ENCODE measurements at regions not wholly inside any gene's neighbourhood (a gene's known extent, or its start where the extent isn't known, plus 50 kb on each side); places are given as distances from the start of the nearest gene placed in this dataset.

DNA sequence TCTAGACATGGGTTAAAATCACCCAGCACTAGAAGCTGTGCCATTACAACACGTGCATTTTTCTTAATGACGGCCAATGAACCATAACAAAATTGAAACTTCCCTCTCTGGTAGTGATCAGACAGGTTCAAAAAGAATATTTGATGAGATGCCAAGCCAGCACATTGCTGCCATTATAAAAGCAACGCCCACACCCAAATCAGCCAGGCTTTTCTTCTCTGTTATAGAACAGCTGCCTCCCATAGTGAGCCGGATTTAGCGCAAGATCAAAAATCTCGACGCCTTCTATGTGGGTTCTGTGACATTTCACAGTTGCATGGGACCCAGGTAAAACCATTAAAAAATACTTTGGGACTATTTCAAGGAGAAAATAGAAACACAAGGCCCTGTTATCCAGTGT lies 1158.0 kb downstream of the EFNB2 start:
- no peak overlapping the region for H3K27ac ChIP-seq (ENCODE audit: low read length)
- no peak overlapping the region for H3K4me3 ChIP-seq (ENCODE audit: low read length)
- H3K36me3 ChIP-seq (ENCODE audit: control insufficient read depth, low read depth, low read length), result no peaks in the 10 kb centered on the region
- no peak overlapping the region for H3K9ac ChIP-seq (ENCODE audit: low read length)
- no peaks in the 10 kb centered on the region for H3K27me3 ChIP-seq (ENCODE audit: control insufficient read depth, insufficient read depth, low read length)
- no peaks in the 10 kb centered on the region for H3K9me3 ChIP-seq (ENCODE audit: control insufficient read depth, low read depth, low read length)
- H3K4me1 ChIP-seq (ENCODE audit: control insufficient read depth, low read depth, low read length), result no peaks in the 10 kb centered on the region

DNA sequence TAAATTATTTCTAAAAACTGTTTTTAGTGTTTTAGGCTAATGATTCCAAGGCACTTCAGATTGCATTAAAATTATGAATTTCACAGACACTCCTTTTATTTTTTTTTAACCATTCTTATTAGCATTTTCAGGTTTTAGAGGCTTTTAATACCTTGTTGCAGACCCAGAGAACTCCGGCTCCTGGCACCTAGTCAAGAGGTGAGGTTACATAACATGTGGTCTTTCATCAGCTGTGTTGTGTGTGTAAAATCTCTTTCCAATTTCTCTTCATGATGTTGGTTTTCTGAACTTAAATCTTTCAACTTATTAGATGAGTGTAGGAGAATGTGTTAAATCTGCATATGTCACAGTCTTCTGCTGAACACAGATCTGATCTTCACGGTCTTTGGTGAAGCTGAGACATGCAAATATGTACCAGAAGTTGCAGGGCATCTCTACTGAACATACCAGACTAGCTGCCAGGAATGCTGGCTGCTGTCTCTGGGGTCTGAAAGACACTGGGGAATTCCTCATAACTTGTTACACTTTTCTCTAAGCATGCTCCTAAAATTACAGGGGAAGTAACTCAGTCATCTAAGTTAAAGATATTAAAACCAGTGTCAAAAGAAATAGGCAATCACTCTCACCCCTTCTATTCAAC lies 1165.3 kb downstream of the EFNB2 start:
- Histone ChIP-seq H3K36me3 (ENCODE audit: control insufficient read depth, low read depth, low read length) (no peaks in the 10 kb centered on the region), H3K9me3 (ENCODE audit: control insufficient read depth, low read depth, low read length) (no peaks in the 10 kb centered on the region), H3K27me3 (ENCODE audit: control insufficient read depth, insufficient read depth, low read length) (no peaks in the 10 kb centered on the region), H3K27ac (ENCODE audit: low read length) (no peak overlapping the region), H3K4me3 (ENCODE audit: low read length) (no peak overlapping the region), H3K4me1 (ENCODE audit: control insufficient read depth, low read depth, low read length) (no peaks in the 10 kb centered on the region), H3K9ac (ENCODE audit: low read length) (no peak overlapping the region)

DNA sequence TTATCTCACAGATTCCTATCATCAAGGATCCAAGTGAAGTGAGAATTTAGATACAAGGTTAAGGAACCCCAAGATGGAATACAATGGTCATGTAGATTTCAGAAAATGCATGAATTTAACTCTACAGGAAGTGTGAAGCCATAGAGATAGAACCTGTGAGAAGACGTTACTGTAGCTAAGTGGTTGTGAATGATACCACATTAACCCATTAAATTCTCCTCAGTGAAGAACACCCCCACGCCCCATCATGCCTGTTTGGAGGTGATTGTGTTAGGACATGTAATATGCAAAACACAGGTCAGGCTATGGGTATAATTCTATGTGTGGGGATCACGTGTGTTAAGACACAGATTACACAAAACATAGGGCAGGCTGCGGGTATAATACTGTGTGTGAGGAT lies 1166.7 kb downstream of the EFNB2 start:
- no peak overlapping the region for H3K27ac ChIP-seq (ENCODE audit: low read length)
- H3K9ac ChIP-seq (ENCODE audit: low read length), result no peak overlapping the region
- H3K4me1 ChIP-seq (ENCODE audit: control insufficient read depth, low read depth, low read length), result peaks cover 5% of the 10 kb centered on the region
- no peaks in the 10 kb centered on the region for H3K36me3 ChIP-seq (ENCODE audit: control insufficient read depth, low read depth, low read length)
- no peak overlapping the region for H3K4me3 ChIP-seq (ENCODE audit: low read length)
- no peaks in the 10 kb centered on the region for H3K27me3 ChIP-seq (ENCODE audit: control insufficient read depth, insufficient read depth, low read length)
- no peaks in the 10 kb centered on the region for H3K9me3 ChIP-seq (ENCODE audit: control insufficient read depth, low read depth, low read length)

DNA sequence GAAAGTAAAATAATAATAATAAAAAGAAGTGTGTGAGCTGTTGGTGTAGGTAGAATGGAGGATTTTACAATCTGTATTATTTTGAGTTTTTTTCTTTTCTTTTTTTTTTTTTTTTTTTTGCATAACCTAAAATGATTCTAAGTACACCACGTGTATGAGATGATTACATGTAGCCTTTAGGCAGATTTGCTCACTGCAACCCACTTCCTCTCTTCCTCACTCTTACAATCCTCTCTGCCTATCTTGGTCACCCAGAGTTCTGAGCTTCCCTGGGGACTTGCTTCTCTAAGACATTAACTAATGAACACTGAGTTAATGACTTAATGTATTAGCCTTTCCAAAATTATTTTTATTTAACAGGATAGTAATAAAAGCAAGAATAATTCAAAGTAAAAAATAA lies 1169.6 kb downstream of the EFNB2 start:
- Histone ChIP-seq H3K9ac (ENCODE audit: low read length) (no peak overlapping the region), H3K4me3 (ENCODE audit: low read length) (no peak overlapping the region), H3K27me3 (ENCODE audit: control insufficient read depth, insufficient read depth, low read length) (no peaks in the 10 kb centered on the region), H3K27ac (ENCODE audit: low read length) (no peak overlapping the region), H3K4me1 (ENCODE audit: control insufficient read depth, low read depth, low read length) (peaks cover 13% of the 10 kb centered on the region), H3K9me3 (ENCODE audit: control insufficient read depth, low read depth, low read length) (no peaks in the 10 kb centered on the region), H3K36me3 (ENCODE audit: control insufficient read depth, low read depth, low read length) (no peaks in the 10 kb centered on the region)

DNA sequence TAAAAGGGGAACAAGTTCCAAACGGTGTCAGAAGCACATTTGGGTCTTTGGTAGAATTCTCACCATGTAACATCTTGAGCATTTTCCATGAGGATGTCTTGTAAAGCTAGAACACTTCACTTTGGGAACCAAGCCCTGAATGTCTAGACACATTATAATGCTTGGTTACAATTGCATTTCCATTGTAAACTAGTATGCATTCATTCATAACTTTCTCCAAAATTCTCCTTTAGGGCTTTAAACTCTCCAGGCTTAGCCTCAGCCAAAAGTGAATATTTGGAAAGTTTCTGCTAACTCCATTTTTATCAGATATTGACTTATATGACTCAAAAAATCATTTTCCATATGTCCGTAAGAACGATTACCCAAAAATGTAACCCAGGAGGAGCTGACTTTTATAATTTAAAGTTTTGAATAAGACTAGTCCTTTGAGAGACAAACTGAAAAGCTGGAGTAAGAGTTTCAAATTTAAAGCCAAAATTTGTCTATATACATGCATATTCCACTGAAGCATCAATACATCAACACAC lies 1170.4 kb downstream of the EFNB2 start:
- Histone ChIP-seq H3K27me3 (ENCODE audit: control insufficient read depth, insufficient read depth, low read length) (no peaks in the 10 kb centered on the region), H3K4me3 (ENCODE audit: low read length) (no peak overlapping the region), H3K4me1 (ENCODE audit: control insufficient read depth, low read depth, low read length) (peaks cover 13% of the 10 kb centered on the region), H3K9me3 (ENCODE audit: control insufficient read depth, low read depth, low read length) (no peaks in the 10 kb centered on the region), H3K36me3 (ENCODE audit: control insufficient read depth, low read depth, low read length) (no peaks in the 10 kb centered on the region), H3K27ac (ENCODE audit: low read length) (no peak overlapping the region), H3K9ac (ENCODE audit: low read length) (no peak overlapping the region)

DNA sequence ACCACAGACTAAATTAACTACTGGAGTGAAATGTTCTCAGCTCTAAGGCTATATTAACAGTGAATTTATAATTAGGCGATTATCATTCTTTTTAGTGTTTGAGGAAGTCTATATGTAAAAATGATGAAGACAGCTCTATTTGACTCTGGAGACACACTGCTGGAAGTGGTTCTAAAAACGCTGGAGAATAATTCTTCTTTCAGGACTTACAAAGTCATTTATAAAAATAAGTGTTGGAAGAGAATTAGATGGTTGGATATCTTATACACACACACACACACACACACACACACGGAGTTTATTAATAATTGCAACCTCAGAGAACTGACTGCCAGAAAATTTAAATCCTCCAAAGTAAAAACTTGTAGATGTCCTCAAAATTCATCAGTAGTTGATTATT lies 1171.3 kb downstream of the EFNB2 start:
- Histone ChIP-seq H3K27ac (ENCODE audit: low read length) (no peak overlapping the region), H3K4me1 (ENCODE audit: control insufficient read depth, low read depth, low read length) (peaks cover 13% of the 10 kb centered on the region), H3K9ac (ENCODE audit: low read length) (no peak overlapping the region), H3K27me3 (ENCODE audit: control insufficient read depth, insufficient read depth, low read length) (no peaks in the 10 kb centered on the region), H3K36me3 (ENCODE audit: control insufficient read depth, low read depth, low read length) (no peaks in the 10 kb centered on the region), H3K9me3 (ENCODE audit: control insufficient read depth, low read depth, low read length) (no peaks in the 10 kb centered on the region), H3K4me3 (ENCODE audit: low read length) (no peak overlapping the region)

DNA sequence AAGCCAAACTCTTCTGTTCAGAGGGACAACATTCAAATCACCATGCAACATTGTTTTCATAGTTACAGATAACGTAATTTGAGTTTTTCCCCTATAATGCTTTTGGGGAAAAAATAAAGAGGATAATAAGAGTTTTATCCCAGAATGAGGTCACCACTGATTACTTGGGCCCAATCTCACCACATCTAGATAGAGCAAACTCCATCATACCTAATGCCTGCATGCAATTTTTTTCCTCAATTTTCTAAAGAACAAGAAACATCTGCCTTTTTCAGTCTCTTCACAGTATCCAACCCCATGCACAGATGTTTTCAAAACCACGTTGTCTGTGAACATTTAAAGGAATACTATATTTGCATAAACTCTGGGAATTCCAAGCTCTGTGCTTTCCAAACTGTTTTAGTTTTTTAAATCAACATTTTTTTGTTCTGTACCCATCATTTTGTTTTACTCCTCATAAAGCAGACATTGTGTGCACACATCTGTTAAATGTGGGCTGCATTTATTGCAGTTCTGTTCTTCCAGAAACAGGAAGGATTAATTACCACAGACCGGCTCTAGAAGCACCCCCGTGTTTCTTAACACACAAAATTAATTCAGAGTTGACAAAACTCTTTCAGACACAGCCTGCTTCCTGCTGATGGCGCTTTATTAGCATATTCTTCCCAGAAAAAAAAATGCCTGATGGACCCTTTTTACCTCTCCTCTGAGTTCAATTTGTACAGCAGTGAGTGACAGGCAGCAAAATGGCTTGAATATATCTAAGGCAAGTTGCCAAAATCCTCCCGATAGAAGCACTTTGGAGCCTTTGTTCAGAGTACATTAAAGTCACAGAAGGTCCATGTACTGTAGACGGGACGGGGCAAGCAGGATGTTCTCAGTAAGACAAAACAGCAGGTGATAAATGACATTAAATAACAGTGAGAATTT lies 1171.9 kb downstream of the EFNB2 start:
- peaks cover 13% of the 10 kb centered on the region for H3K4me1 ChIP-seq (ENCODE audit: control insufficient read depth, low read depth, low read length)
- no peak overlapping the region for H3K27ac ChIP-seq (ENCODE audit: low read length)
- H3K9ac ChIP-seq (ENCODE audit: low read length), result no peak overlapping the region
- H3K36me3 ChIP-seq (ENCODE audit: control insufficient read depth, low read depth, low read length), result no peaks in the 10 kb centered on the region
- H3K4me3 ChIP-seq (ENCODE audit: low read length), result no peak overlapping the region
- no peaks in the 10 kb centered on the region for H3K9me3 ChIP-seq (ENCODE audit: control insufficient read depth, low read depth, low read length)
- no peaks in the 10 kb centered on the region for H3K27me3 ChIP-seq (ENCODE audit: control insufficient read depth, insufficient read depth, low read length)

DNA sequence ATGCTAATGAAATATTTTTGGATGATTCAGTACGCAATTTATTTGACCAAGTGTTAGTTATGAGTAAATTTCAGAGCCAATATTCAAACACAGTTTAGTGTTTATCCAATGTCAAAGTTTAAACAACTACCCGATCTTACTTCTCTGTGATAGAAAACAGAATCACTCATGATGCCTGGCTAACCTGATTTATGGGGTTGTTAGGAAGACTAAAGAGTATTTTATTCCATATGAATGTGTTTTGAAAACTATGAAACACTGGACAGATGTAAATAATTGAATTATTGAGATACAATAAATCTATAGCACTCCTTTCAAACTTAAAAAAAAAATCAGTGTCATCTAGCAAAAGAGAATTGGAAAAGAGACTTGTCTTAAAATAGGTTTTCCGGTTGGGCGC lies 1181.8 kb downstream of the EFNB2 start:
- Histone ChIP-seq H3K36me3 (ENCODE audit: control insufficient read depth, low read depth, low read length) (no peaks in the 10 kb centered on the region), H3K9me3 (ENCODE audit: control insufficient read depth, low read depth, low read length) (no peaks in the 10 kb centered on the region), H3K27me3 (ENCODE audit: control insufficient read depth, insufficient read depth, low read length) (no peaks in the 10 kb centered on the region), H3K27ac (ENCODE audit: low read length) (no peak overlapping the region), H3K9ac (ENCODE audit: low read length) (no peak overlapping the region), H3K4me3 (ENCODE audit: low read length) (no peak overlapping the region), H3K4me1 (ENCODE audit: control insufficient read depth, low read depth, low read length) (no peaks in the 10 kb centered on the region)

DNA sequence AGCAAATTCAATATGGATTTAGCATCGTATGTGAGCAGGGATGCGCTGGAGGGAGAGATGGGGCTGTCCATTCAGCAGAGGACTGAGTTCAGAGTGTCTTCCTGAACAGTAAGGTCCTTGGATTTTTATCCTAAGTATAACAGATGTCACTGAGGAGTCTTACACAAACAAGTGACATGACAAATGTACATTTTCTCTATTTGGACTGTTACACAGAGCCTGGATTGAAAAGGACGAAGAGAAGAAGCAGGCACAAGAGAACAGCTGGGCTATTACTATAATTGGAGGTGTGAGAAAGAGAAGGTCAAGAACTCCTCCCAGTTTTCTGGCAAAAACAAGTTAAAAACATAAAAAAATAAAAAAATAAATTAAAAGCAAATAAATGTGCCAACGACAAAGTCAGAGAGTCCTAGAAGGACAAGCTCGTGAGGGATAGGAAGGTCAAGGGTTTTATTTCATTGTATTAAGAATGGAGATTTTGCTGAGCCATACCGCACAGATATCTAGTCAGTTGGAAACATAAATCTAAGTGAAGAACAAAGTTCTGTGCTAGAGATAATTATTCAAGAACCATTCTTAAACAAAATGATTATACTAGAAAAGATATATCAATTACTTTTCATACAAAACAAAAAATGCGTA lies 1186.3 kb downstream of the EFNB2 start:
- Histone ChIP-seq H3K9ac (ENCODE audit: low read length) (no peak overlapping the region), H3K4me1 (ENCODE audit: control insufficient read depth, low read depth, low read length) (no peaks in the 10 kb centered on the region), H3K36me3 (ENCODE audit: control insufficient read depth, low read depth, low read length) (no peaks in the 10 kb centered on the region), H3K27me3 (ENCODE audit: control insufficient read depth, insufficient read depth, low read length) (no peaks in the 10 kb centered on the region), H3K9me3 (ENCODE audit: control insufficient read depth, low read depth, low read length) (no peaks in the 10 kb centered on the region), H3K4me3 (ENCODE audit: low read length) (no peak overlapping the region), H3K27ac (ENCODE audit: low read length) (no peak overlapping the region)

DNA sequence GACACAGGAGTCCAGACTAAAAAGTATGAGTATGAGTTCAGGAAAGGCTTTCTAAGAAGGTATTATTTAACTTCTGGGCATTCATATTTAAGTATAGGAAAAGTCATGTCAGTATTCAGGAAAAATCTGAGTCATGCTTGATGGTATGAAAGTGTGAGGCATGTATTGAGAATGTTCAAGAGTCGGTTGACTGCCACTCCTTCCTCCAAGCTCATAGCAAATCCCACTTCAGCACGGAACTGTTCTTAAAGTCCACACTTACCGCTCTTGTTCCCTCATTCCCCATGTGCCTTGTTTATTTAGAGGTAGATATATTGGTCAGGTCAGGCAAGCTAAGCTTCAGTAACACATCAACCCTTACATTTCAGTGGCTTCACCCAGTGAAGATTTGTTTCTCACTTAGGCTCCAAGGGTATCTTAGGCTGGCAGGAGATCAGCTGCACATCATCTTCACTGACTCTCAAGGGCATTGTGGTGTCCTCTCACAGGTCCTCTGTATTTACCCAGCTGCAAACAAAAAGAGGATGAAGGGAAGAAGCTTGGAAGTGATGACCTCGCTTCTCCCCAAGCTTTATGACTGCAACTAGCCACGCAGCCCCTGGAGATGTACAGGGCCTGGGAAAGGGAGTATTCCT lies 1189.2 kb downstream of the EFNB2 start:
- Histone ChIP-seq H3K27me3 (ENCODE audit: control insufficient read depth, insufficient read depth, low read length) (no peaks in the 10 kb centered on the region), H3K4me3 (ENCODE audit: low read length) (no peak overlapping the region), H3K9ac (ENCODE audit: low read length) (no peak overlapping the region), H3K36me3 (ENCODE audit: control insufficient read depth, low read depth, low read length) (no peaks in the 10 kb centered on the region), H3K4me1 (ENCODE audit: control insufficient read depth, low read depth, low read length) (no peaks in the 10 kb centered on the region), H3K9me3 (ENCODE audit: control insufficient read depth, low read depth, low read length) (no peaks in the 10 kb centered on the region), H3K27ac (ENCODE audit: low read length) (no peak overlapping the region)

DNA sequence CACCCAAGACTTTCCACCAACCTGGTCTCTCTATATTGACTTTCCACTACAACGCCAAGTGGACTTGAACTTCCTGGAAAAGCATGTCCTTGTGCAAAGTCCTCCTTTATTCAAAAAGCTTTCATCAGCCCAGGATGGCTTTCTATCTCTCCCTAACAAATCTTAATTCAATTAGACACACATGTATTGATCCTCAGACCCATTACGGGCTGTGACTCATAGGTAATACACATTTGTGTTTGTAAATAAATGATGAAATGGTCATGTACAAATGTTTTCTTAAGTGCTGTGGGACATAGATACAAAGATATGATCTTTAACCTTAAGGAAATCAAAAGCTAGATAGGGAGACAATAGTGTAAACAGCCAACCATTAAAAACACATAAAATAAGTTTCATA lies 1189.7 kb downstream of the EFNB2 start:
- no peaks in the 10 kb centered on the region for H3K4me1 ChIP-seq (ENCODE audit: control insufficient read depth, low read depth, low read length)
- no peak overlapping the region for H3K27ac ChIP-seq (ENCODE audit: low read length)
- H3K9ac ChIP-seq (ENCODE audit: low read length), result no peak overlapping the region
- no peaks in the 10 kb centered on the region for H3K36me3 ChIP-seq (ENCODE audit: control insufficient read depth, low read depth, low read length)
- no peak overlapping the region for H3K4me3 ChIP-seq (ENCODE audit: low read length)
- H3K27me3 ChIP-seq (ENCODE audit: control insufficient read depth, insufficient read depth, low read length), result no peaks in the 10 kb centered on the region
- H3K9me3 ChIP-seq (ENCODE audit: control insufficient read depth, low read depth, low read length), result no peaks in the 10 kb centered on the region
